Kidney (tissue), 13 donors: ENCODE measurements at regions not wholly inside any gene's neighbourhood (a gene's known extent, or its start where the extent isn't known, plus 50 kb on each side); places are given as distances from the start of the nearest gene placed in this dataset.

ENCODE experiments used
- DNase-seq, 5 donors: peaks; one replicate each; pipeline ENCODE4 v3.0.0-alpha.2; 2013 to 2020
- FAIRE-seq: peaks from 2 replicates; lab custom pipeline; 2012; peaks lifted over from hg19 to GRCh38; lab: Jason Lieb, UNC
- H3K27ac ChIP-seq, 2 donors: one replicate each; pipeline ENCODE4 v1.7.0; 2013; ENCODE audit warnings: low read depth in 2 of 2, low read length in 2 of 2, inconsistent platforms in 1 of 2
- H3K27me3 ChIP-seq: one replicate; pipeline ENCODE4 v1.7.1; 2013; ENCODE audit warnings: low read length, inconsistent platforms; ENCODE audit not compliant: control insufficient read depth, insufficient read depth
- H3K36me3 ChIP-seq, 3 donors: one replicate each; pipeline versions ENCODE4 v1.7.0 to v1.7.1; 2013; ENCODE audit warnings: low read length in 3 of 3, control low read depth in 1 of 3, inconsistent platforms in 1 of 3; ENCODE audit not compliant: insufficient read depth in 3 of 3, control insufficient read depth in 2 of 3
- H3K4me1 ChIP-seq, 3 donors: one replicate each; pipeline versions ENCODE4 v1.7.0 to v1.7.1; 2013; ENCODE audit warnings: low read length in 3 of 3, inconsistent platforms in 1 of 3, low read depth in 1 of 3; ENCODE audit not compliant: control insufficient read depth in 2 of 3, insufficient read depth in 2 of 3
- H3K4me3 ChIP-seq, 3 donors: one replicate each; pipeline versions ENCODE4 v1.7.0 to v1.8.1; 2013; ENCODE audit warnings: low read length in 3 of 3, control low read depth in 1 of 3, inconsistent platforms in 1 of 3
- H3K9ac ChIP-seq, 3 donors: one replicate each; pipeline versions ENCODE4 v1.7.0 to v1.7.1; 2013; ENCODE audit warnings: low read length in 3 of 3, control low read depth in 1 of 3, inconsistent platforms in 1 of 3
- H3K9me3 ChIP-seq, 3 donors: one replicate each; pipeline versions ENCODE4 v1.7.0 to v1.7.1; 2013; ENCODE audit warnings: low read length in 3 of 3, control low read depth in 1 of 3, inconsistent platforms in 1 of 3; ENCODE audit not compliant: control insufficient read depth in 2 of 3, insufficient read depth in 1 of 3
- CTCF ChIP-seq: IDR thresholded peaks from 3 replicates; pipeline ENCODE4 v1.5.1; 2012; ENCODE audit warnings: mild to moderate bottlenecking, moderate library complexity, borderline replicate concordance; ENCODE audit not compliant: insufficient read depth; ENCODE audit errors: extremely low read depth
- intact Hi-C: fragments of 100-400 bp; cut with DNase I; formaldehyde crosslinking; loops from one replicate; pipeline ENCODE4 v1.11.1; 2022
- donor health status: control.
- donor health status: control.
- donor health status: control.
- donor health status: control.
- donor health status: control.
- donor health status: DM: yes; HTN: yes; CAD: no.
- donor health status: Normal renal cell carcinoma (clear cell type).

DNA sequence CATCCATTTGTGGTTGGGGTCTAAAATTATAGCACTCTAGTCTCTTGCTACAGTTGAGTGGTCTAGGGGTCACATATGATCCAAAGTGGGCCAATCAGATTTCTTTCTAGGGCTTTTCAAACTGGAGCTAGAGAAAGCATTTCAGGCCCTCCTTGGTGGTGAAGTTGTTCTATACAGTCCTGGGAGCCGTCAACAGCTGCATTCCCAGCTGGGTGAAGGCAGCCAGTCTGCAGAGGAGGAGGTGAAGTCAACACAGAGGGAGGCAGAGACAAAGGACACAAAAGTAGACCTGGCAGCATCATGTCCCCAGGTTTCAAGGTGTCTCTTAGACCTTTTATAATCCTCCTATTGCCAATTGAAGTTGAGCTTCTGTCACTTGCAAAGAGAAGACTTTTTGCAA lies 518.2 kb downstream of the BNC2 start:
- no peaks in the 10 kb centered on the region for H3K27me3 ChIP-seq

GRCh38 chr9:16352791-16353401 lies 517.6 kb downstream of the BNC2 start:
- Histone ChIP-seq H3K27ac (no peak overlapping the region), H3K4me1 (no peaks in the 10 kb centered on the region), H3K36me3 (no peaks in the 10 kb centered on the region), H3K9me3 (no peaks in the 10 kb centered on the region), H3K27me3 (no peaks in the 10 kb centered on the region), H3K9ac (no peak overlapping the region), H3K4me3 (no peak overlapping the region)
- no peak for TF ChIP-seq CTCF
- intact Hi-C loops: no loop called here
- FAIRE-seq (peak; percentile 60), DNase-seq (peak in 2 of 5 donors; percentile 53 to 78)

More for the DNA sequence above, 518.2 kb downstream of the BNC2 start:
- H3K36me3 ChIP-seq: no peaks in the 10 kb centered on the region
- H3K4me3 ChIP-seq: no peak overlapping the region
- DNase-seq (no peak), FAIRE-seq (no peak)
- no peak for TF ChIP-seq CTCF
- no peak overlapping the region for H3K27ac ChIP-seq
- no peaks in the 10 kb centered on the region for H3K9me3 ChIP-seq
- no peaks in the 10 kb centered on the region for H3K4me1 ChIP-seq
- H3K9ac ChIP-seq: no peak overlapping the region
- intact Hi-C loops: no loop called here

- H3K4me1 ChIP-seq: no peaks in the 10 kb centered on the region
- no peak for DNase-seq
- no peak for FAIRE-seq
- no peaks in the 10 kb centered on the region for H3K36me3 ChIP-seq
- H3K9me3 ChIP-seq: no peaks in the 10 kb centered on the region
- TF ChIP-seq CTCF: no peak
- no peak overlapping the region for H3K27ac ChIP-seq
- intact Hi-C loops: no loop called here
- no peak overlapping the region for H3K4me3 ChIP-seq
- H3K9ac ChIP-seq: no peak overlapping the region
- H3K27me3 ChIP-seq: no peaks in the 10 kb centered on the region
Observed at GRCh38 chr9:16356196-16356765, 514.2 kb downstream of the BNC2 start.
